Lung (tissue), 11 donors: ENCODE measurements at regions not wholly inside any gene's neighbourhood (a gene's known extent, or its start where the extent isn't known, plus 50 kb on each side); places are given as distances from the start of the nearest gene placed in this dataset.

Experiments
- ATAC-seq: fragments of 200-7000 bp; cut with Tn5 transposase; one replicate; pipeline ENCODE4 v1.9.1; 2020; ENCODE audit warnings: moderate number of reproducible peaks; ENCODE audit not compliant: insufficient read depth, low FRiP score
- DNase-seq, 3 donors: peaks; one replicate each; pipeline ENCODE4 v3.0.0-alpha.2; 2013 to 2017
- H3K27ac ChIP-seq, 2 donors: one replicate each; pipeline ENCODE4 v1.5.1; 2013; ENCODE audit warnings: mild to moderate bottlenecking in 2 of 2, moderate library complexity in 2 of 2, control low read depth in 1 of 2, inconsistent platforms in 1 of 2, low read depth in 1 of 2, low read length in 1 of 2
- H3K27me3 ChIP-seq, 3 donors: one replicate each; pipeline ENCODE4 v1.5.1; 2013; ENCODE audit warnings: low read length in 2 of 3; ENCODE audit not compliant: control insufficient read depth in 3 of 3, insufficient read depth in 3 of 3
- H3K36me3 ChIP-seq, 4 donors: one replicate each; pipeline ENCODE4 v1.5.1; 2013; ENCODE audit warnings: low read length in 4 of 4, mild to moderate bottlenecking in 1 of 4, moderate library complexity in 1 of 4; ENCODE audit not compliant: control insufficient read depth in 4 of 4, insufficient read depth in 4 of 4
- H3K4me1 ChIP-seq, 5 donors: one replicate each; pipeline ENCODE4 v1.5.1; 2013; ENCODE audit warnings: low read length in 5 of 5, mild to moderate bottlenecking in 2 of 5, moderate library complexity in 1 of 5; ENCODE audit not compliant: control insufficient read depth in 5 of 5, insufficient read depth in 5 of 5
- H3K4me3 ChIP-seq: one replicate; pipeline ENCODE4 v1.5.1; 2013; ENCODE audit warnings: mild to moderate bottlenecking, control low read depth, moderate library complexity
- H3K9ac ChIP-seq, 2 donors: one replicate each; pipeline ENCODE4 v1.5.1; 2013; ENCODE audit warnings: low read length in 2 of 2, control low read depth in 1 of 2; ENCODE audit not compliant: insufficient read depth in 1 of 2
- H3K9me3 ChIP-seq, 4 donors: one replicate each; pipeline ENCODE4 v1.5.1; 2013; ENCODE audit warnings: low read length in 3 of 4, mild to moderate bottlenecking in 1 of 4, moderate library complexity in 1 of 4; ENCODE audit not compliant: control insufficient read depth in 4 of 4, insufficient read depth in 3 of 4
- CTCF ChIP-seq: IDR thresholded peaks from 2 replicates; pipeline ENCODE4 v1.5.1; 2012; ENCODE audit warnings: mild to moderate bottlenecking; ENCODE audit errors: control extremely low read depth, extremely low read depth
- WGBS, 2 donors: extraction: QIAGEN DNeasy Blood & Tissue Kit; methylation state at CpG; one replicate each; pipeline ENCODE4 v1.1.7; 2013; 5-methylcytosine and 5-hydroxymethylcytosine counted together
- donor health status: control.
- donor health status: control.
- donor health status: Bipolar disorder and iron deficiency.
- donor health status: healthy.
- donor health status: DM: yes; HTN: yes; CAD: no.

DNA sequence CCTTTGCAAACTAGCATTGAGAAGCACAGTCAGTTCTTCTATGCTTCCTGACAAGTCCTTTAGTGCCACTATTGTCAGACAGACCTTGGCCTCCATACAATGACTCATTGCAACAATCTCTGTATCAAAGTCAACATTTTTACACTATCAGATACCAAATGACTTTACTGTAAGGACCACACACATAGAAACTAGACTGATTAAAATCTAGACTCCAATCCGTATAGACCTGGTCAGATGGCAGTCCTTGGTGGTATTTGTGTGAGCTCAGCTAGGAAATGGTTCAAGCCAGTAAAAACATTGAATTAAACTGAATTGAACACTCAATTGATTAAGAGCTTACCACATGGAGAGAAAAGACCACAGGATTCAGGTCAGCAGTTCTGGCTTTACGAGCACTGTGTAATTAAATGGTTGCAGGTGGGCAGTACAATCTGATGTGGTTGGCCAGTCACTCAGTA is 549.8 kb upstream of the LCORL start:
- no peak for TF ChIP-seq CTCF
- Histone ChIP-seq H3K4me1 (no peaks in the 10 kb centered on the region), H3K27ac (no peak overlapping the region), H3K9me3 (no peaks in the 10 kb centered on the region), H3K27me3 (no peaks in the 10 kb centered on the region), H3K9ac (no peak overlapping the region), H3K36me3 (no peaks in the 10 kb centered on the region), H3K4me3 (no peak overlapping the region)
- no peak for ATAC-seq
- 35 to 66% methylated on average over 2 of the region's 2 CpGs for WGBS, 2 donors
- DNase-seq: no peak

DNA sequence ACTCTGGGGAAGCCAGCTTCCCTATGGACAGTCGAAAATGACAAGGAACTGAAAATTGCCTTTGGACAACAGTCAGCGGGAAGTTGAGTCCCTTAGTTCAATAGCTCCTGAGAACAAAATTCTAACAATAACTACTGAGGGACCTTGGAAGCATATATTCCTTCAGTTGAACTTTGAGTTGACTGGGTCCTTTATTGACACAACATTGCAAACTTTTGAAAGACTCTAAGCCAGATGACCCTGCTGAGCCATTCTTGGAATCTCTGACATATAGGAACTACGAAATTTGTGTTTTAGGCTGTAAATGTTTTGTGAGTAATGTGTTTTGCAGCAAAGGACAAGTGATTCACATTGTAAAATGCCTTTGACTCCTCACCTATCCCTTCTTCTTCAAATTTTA is 548.8 kb upstream of the LCORL start:
- ATAC-seq: no peak
- no peak for DNase-seq
- no peak for TF ChIP-seq CTCF

GRCh38 chr4:18568600-18568999 is 547.0 kb upstream of the LCORL start:
- Histone ChIP-seq H3K27me3 (no peaks in the 10 kb centered on the region), H3K4me3 (no peak overlapping the region), H3K36me3 (no peaks in the 10 kb centered on the region), H3K4me1 (no peaks in the 10 kb centered on the region), H3K9ac (no peak overlapping the region), H3K9me3 (no peaks in the 10 kb centered on the region), H3K27ac (no peak overlapping the region)
- no peak for TF ChIP-seq CTCF
- DNase-seq (peak in 2 of 3 donors; percentile 22 to 41), ATAC-seq (no peak)
- 39 to 50% methylated on average over 2 of the region's 2 CpGs for WGBS, 2 donors

More for the DNA sequence above, 548.8 kb upstream of the LCORL start:
- no peaks in the 10 kb centered on the region for H3K36me3 ChIP-seq
- no peaks in the 10 kb centered on the region for H3K27me3 ChIP-seq
- H3K9ac ChIP-seq: no peak overlapping the region
- no peaks in the 10 kb centered on the region for H3K9me3 ChIP-seq
- H3K27ac ChIP-seq: no peak overlapping the region
- H3K4me3 ChIP-seq: no peak overlapping the region
- no peaks in the 10 kb centered on the region for H3K4me1 ChIP-seq
- WGBS, 2 donors: 56 to 65% methylated on average over 3 of the region's 3 CpGs

- Histone ChIP-seq H3K4me1 (no peaks in the 10 kb centered on the region), H3K27ac (no peak overlapping the region), H3K27me3 (no peaks in the 10 kb centered on the region), H3K36me3 (no peaks in the 10 kb centered on the region), H3K4me3 (no peak overlapping the region), H3K9ac (no peak overlapping the region), H3K9me3 (no peaks in the 10 kb centered on the region)
- WGBS, 2 donors: 75 to 90% methylated on average over 9 of the region's 9 CpGs
- no peak for TF ChIP-seq CTCF
- DNase-seq (peak in 2 of 3 donors; percentile 10 to 15), ATAC-seq (no peak)
These were observed 545.6 kb upstream of the LCORL start for GRCh38 chr4:18566970-18567799.
